SH-SY5Y (cell line): ENCODE measurements at regions not wholly inside any gene's neighbourhood (a gene's known extent, or its start where the extent isn't known, plus 50 kb on each side); places are given as distances from the start of the nearest gene placed in this dataset.

Experiments used
- GATA2 ChIP-seq: IDR thresholded peaks from 2 replicates; pipeline ENCODE4 v1.6.1; 2011; ENCODE audit warnings: mild to moderate bottlenecking, low read depth, low read length
- GATA3 ChIP-seq: IDR thresholded peaks from 2 replicates; pipeline ENCODE4 v1.6.1; 2011; ENCODE audit warnings: low read depth, mild to moderate bottlenecking, low read length, moderate library complexity

GRCh38 chr2:48118895-48119294 is 195.6 kb upstream of the FOXN2 start:
- TF ChIP-seq GATA3 (no peak), GATA2 (no peak)
